IMR-90 (cell line): ENCODE measurements at regions not wholly inside any gene's neighbourhood (a gene's known extent, or its start where the extent isn't known, plus 50 kb on each side); places are given as distances from the start of the nearest gene placed in this dataset.

Source experiments
- ATAC-seq: fragments of 200-7000 bp; cut with Tn5 transposase; 2 replicates; pipeline ENCODE4 v1.9.1; 2020; ENCODE audit warnings: low read depth, mild to moderate bottlenecking, moderate library complexity
- BruUV-seq: library from RNA; stranded (reverse); fragments of 400-500 nt; replicated peaks from 2 replicates; lab custom pipeline; 2021; lab: Mats Ljungman, UMichigan
- CTCF ChIA-PET: fragments of 300-600 bp; formaldehyde crosslinking; extraction: SDS; loops from one replicate; lab custom pipeline; 2021; ENCODE audit warnings: antibody characterized with exemption; lab: Yijun Ruan, JAX
- POLR2A ChIA-PET: fragments of 300-600 bp; sonication (Branson Sonifier 250); formaldehyde crosslinking; loops from one replicate; lab custom pipeline; 2022; ENCODE audit warnings: antibody characterized with exemption; ENCODE audit not compliant: unreplicated experiment; lab: Charles Lee
- DNase-seq: peaks from one replicate; pipeline ENCODE4 v3.0.0; 2013
- H2AFZ ChIP-seq: replicated peaks from 2 replicates; pipeline ENCODE3; 2013; ENCODE audit warnings: low read length, mild to moderate bottlenecking; ENCODE audit not compliant: poor library complexity
- H2AK5ac ChIP-seq: 2 replicates; pipeline ENCODE4 v1.6.1; 2013; ENCODE audit warnings: low read depth, low read length, inconsistent platforms
- H2AK9ac ChIP-seq: replicated peaks from 2 replicates; pipeline ENCODE3; 2013; ENCODE audit warnings: mild to moderate bottlenecking, low read depth, low read length, moderate library complexity; ENCODE audit not compliant: poor library complexity
- H2BK120ac ChIP-seq: 2 replicates; pipeline ENCODE4 v1.6.1; 2013; ENCODE audit warnings: low read depth, low read length, inconsistent platforms
- H2BK15ac ChIP-seq: 3 replicates; pipeline ENCODE4 v1.6.1; 2013; ENCODE audit warnings: low read depth, low read length, inconsistent platforms
- H2BK20ac ChIP-seq: 2 replicates; pipeline ENCODE4 v1.6.1; 2013; ENCODE audit warnings: low read depth, mild to moderate bottlenecking, inconsistent platforms, low read length, moderate library complexity
- H2BK5ac ChIP-seq: 2 replicates; pipeline ENCODE4 v1.6.1; 2013; ENCODE audit warnings: mild to moderate bottlenecking, low read depth, low read length, inconsistent platforms; ENCODE audit not compliant: poor library complexity, severe bottlenecking
- H3K14ac ChIP-seq: replicated peaks from 2 replicates; pipeline ENCODE4 v1.6.1; 2013; ENCODE audit warnings: low read depth, low read length, inconsistent platforms
- H3K18ac ChIP-seq: 2 replicates; pipeline ENCODE4 v1.6.1; 2013; ENCODE audit warnings: low read depth, low read length, control low read depth
- H3K23ac ChIP-seq: 2 replicates; pipeline ENCODE4 v1.6.1; 2013; ENCODE audit warnings: low read depth, low read length, inconsistent platforms
- H3K27ac ChIP-seq: 2 replicates; pipeline ENCODE4 v1.5.1; 2013; ENCODE audit warnings: mild to moderate bottlenecking, control low read depth, low read length; ENCODE audit not compliant: insufficient read depth
- H3K27me3 ChIP-seq: 2 replicates; pipeline ENCODE4 v1.6.1; 2013; ENCODE audit warnings: low read length; ENCODE audit not compliant: control insufficient read depth, insufficient read depth
- H3K36me3 ChIP-seq: 2 replicates; pipeline ENCODE4 v1.6.1; 2013; ENCODE audit warnings: low read length, mixed read lengths; ENCODE audit not compliant: control insufficient read depth, insufficient read depth
- H3K4ac ChIP-seq: 2 replicates; pipeline ENCODE4 v1.6.1; 2013; ENCODE audit warnings: low read depth, low read length, inconsistent platforms
- H3K4me1 ChIP-seq: 2 replicates; pipeline ENCODE4 v1.6.1; 2013; ENCODE audit warnings: low read length, mixed read lengths; ENCODE audit not compliant: control insufficient read depth, insufficient read depth
- H3K4me2 ChIP-seq: 2 replicates; pipeline ENCODE4 v1.6.1; 2013; ENCODE audit warnings: low read depth, mild to moderate bottlenecking, control low read depth, low read length, moderate library complexity
- H3K4me3 ChIP-seq: 2 replicates; pipeline ENCODE4 v1.5.1; 2013; ENCODE audit warnings: low read depth, mild to moderate bottlenecking, control low read depth, low read length, moderate library complexity; ENCODE audit not compliant: insufficient read depth
- H3K56ac ChIP-seq: 2 replicates; pipeline ENCODE4 v1.6.1; 2013; ENCODE audit warnings: low read length, inconsistent platforms; ENCODE audit not compliant: insufficient read depth; ENCODE audit errors: extremely low read depth
- H3K79me1 ChIP-seq, 2 experiments: 2 replicates each; pipeline ENCODE4 v1.6.1; 2013; ENCODE audit warnings: low read length in 2 of 2, inconsistent platforms in 1 of 2, low read depth in 1 of 2
- H3K9ac ChIP-seq: 2 replicates; pipeline ENCODE4 v1.6.1; 2013; ENCODE audit warnings: low read depth, low read length, control low read depth
- H3K9me1 ChIP-seq: 2 replicates; pipeline ENCODE4 v1.6.1; 2013; ENCODE audit warnings: low read length, inconsistent platforms; ENCODE audit not compliant: insufficient read depth
- H3K9me3 ChIP-seq: 2 replicates; pipeline ENCODE4 v1.6.1; 2013; ENCODE audit warnings: low read length; ENCODE audit not compliant: control insufficient read depth, insufficient read depth
- H4K20me1 ChIP-seq: 2 replicates; pipeline ENCODE4 v1.6.1; 2013; ENCODE audit warnings: low read length, inconsistent platforms; ENCODE audit not compliant: insufficient read depth
- H4K5ac ChIP-seq: 2 replicates; pipeline ENCODE4 v1.6.1; 2013; ENCODE audit warnings: mild to moderate bottlenecking, low read depth, low read length, control low read depth
- H4K8ac ChIP-seq, 2 experiments: 2 replicates each; pipeline ENCODE4 v1.6.1; 2013; ENCODE audit warnings: low read depth in 2 of 2, low read length in 2 of 2, control low read depth in 1 of 2, inconsistent platforms in 1 of 2
- H4K91ac ChIP-seq: 2 replicates; pipeline ENCODE4 v1.6.1; 2013; ENCODE audit warnings: low read depth, low read length, inconsistent platforms; ENCODE audit not compliant: insufficient read depth
- CEBPB ChIP-seq: IDR thresholded peaks from 2 replicates; pipeline ENCODE4 v1.6.1; 2012; ENCODE audit warnings: low read depth, low read length, improper control_type of control experiment
- CTCF ChIP-seq: conservative IDR thresholded peaks from 2 replicates; pipeline ENCODE4 v1.5.1; 2012; ENCODE audit warnings: mild to moderate bottlenecking, low read depth, low read length, improper control_type of control experiment
- ELK1 ChIP-seq: fragments of 150-350 bp; IDR thresholded peaks from 2 replicates; pipeline ENCODE4 v1.6.1; 2016; ENCODE audit warnings: low read depth, mild to moderate bottlenecking, low read length, moderate library complexity, borderline replicate concordance
- MXI1 ChIP-seq: IDR thresholded peaks from 2 replicates; pipeline ENCODE4 v1.6.1; 2012; ENCODE audit warnings: low read depth, mild to moderate bottlenecking, low read length, moderate library complexity, borderline replicate concordance
- RCOR1 ChIP-seq: IDR thresholded peaks from 2 replicates; pipeline ENCODE4 v1.6.1; 2012; ENCODE audit warnings: mild to moderate bottlenecking, low read length, improper control_type of control experiment; ENCODE audit not compliant: insufficient replicate concordance
- WGBS, 2 experiments: methylation state at CpG; one replicate each; pipeline versions ENCODE4 v1.1.5 to v1.1.7; 2013; ENCODE audit warnings: missing lambda C conversion rate in 2 of 2; ENCODE audit not compliant: insufficient read length in 1 of 2; ENCODE audit errors: extremely low coverage in 2 of 2; 5-methylcytosine and 5-hydroxymethylcytosine counted together
- dilution Hi-C: fragments of 300-500 bp; cut with HindIII; formaldehyde crosslinking; loops from one replicate; pipeline ENCODE4 v1.14.3; 2018; ENCODE audit warnings: low sequenced_read_pairs; ENCODE audit not compliant: unreplicated experiment
- in situ Hi-C: fragments of 300-500 bp; cut with MboI; formaldehyde crosslinking; loops from 3 replicates; pipeline ENCODE4 v1.14.3; 2019; ENCODE audit warnings: low sequenced_read_pairs, inconsistent platforms, mixed read lengths
- intact Hi-C: fragments of 100-400 bp; cut with micrococcal nuclease; formaldehyde crosslinking; loops from 2 replicates; pipeline ENCODE4 v1.10.0; 2022

DNA sequence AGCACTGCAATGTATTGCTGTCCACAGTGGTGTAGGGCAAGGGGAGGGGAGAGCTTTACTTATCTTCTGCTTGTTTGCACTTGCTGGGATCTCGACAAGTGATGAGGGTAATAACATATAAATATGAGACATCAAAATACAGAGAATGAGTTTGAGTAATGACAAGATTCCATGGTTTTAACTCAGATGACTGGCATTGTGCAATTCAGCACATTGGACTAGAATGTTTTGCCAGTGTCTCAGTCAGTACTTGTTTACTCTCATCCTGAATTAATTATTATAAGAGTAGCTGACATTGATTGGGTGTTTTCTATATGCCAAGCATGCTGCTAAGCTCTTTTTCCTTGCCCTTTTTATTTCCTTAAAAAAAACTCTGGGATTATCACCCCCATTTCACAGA, 306.7 kb upstream of the MMADHC start:
- H4K20me1 ChIP-seq: no peaks in the 10 kb centered on the region
- H3K9me3 ChIP-seq: no peaks in the 10 kb centered on the region
- no peak overlapping the region for H3K9ac ChIP-seq
- H3K4me3 ChIP-seq: no peak overlapping the region
- BruUV-seq: no TSS peak
- in situ Hi-C loops (no loop called here), dilution Hi-C loops (no loop called here), intact Hi-C loops (no loop called here)
- no peak overlapping the region for H2AK9ac ChIP-seq
- H3K4me1 ChIP-seq: 0 out of 2 replicates have a peak, but pooled peaks cover 2% of the 10 kb centered on the region
- H3K36me3 ChIP-seq: no peaks in the 10 kb centered on the region
- no peak overlapping the region for H3K14ac ChIP-seq
- no peak overlapping the region for H4K91ac ChIP-seq
- H3K18ac ChIP-seq: no peak overlapping the region
- no peaks in the 10 kb centered on the region for H3K79me1 ChIP-seq
- H3K9me1 ChIP-seq: no peaks in the 10 kb centered on the region
- no peak overlapping the region for H2BK20ac ChIP-seq
- H2BK120ac ChIP-seq: no peak overlapping the region
- ChIA-PET CTCF (no interaction called here), POLR2A (no interaction called here)
- H3K27ac ChIP-seq: no peak overlapping the region
- TF ChIP-seq ELK1: no peak
- TF ChIP-seq RCOR1: no peak
- TF ChIP-seq CEBPB: peak; percentile 59
- TF ChIP-seq CTCF: no peak
- TF ChIP-seq MXI1: no peak
- no peak overlapping the region for H4K5ac ChIP-seq
- no peak overlapping the region for H3K4me2 ChIP-seq
- no peak overlapping the region for H2BK5ac ChIP-seq
- H4K8ac ChIP-seq: no peak overlapping the region
- H2AFZ ChIP-seq: no peak overlapping the region
- no peak overlapping the region for H2AK5ac ChIP-seq
- DNase-seq: no peak
- WGBS, 2 experiments: no CpG with 5 or more reads among the region's 1 CpG
- no peak for ATAC-seq
- no peak overlapping the region for H3K23ac ChIP-seq
- H3K27me3 ChIP-seq: no peaks in the 10 kb centered on the region
- no peak overlapping the region for H3K56ac ChIP-seq
- no peak overlapping the region for H3K4ac ChIP-seq
- H2BK15ac ChIP-seq: no peak overlapping the region
